OCI-LY3 (cell line): ENCODE measurements at regions not wholly inside any gene's neighbourhood (a gene's known extent, or its start where the extent isn't known, plus 50 kb on each side); places are given as distances from the start of the nearest gene placed in this dataset.

Experiments
- H2AFZ ChIP-seq: fragments of 200-600, 300-600 bp; shearing (Covaris generic); 2 replicates; pipeline ENCODE4 v1.6.0; 2014; ENCODE audit warnings: antibody characterized with exemption, low read depth, low read length
- H3K27ac ChIP-seq: fragments of 200-600, 300-600 bp; sonication (generic); 2 replicates; pipeline ENCODE4 v1.5.1; 2014; ENCODE audit warnings: mild to moderate bottlenecking, low read length, moderate library complexity, mixed read lengths
- H3K27me3 ChIP-seq: fragments of 200-600, 300-600 bp; sonication (generic); 2 replicates; pipeline ENCODE4 v1.6.1; 2014; ENCODE audit warnings: low read depth, low read length, mixed read lengths
- H3K36me3 ChIP-seq: fragments of 200-600, 300-600 bp; sonication (generic); replicated peaks from 2 replicates; pipeline ENCODE3; 2014; ENCODE audit warnings: low read depth, low read length, mixed read lengths
- H3K4me1 ChIP-seq: fragments of 300-600, 200-600 bp; sonication (generic); 2 replicates; pipeline ENCODE4 v1.6.1; 2014; ENCODE audit warnings: low read length, mixed read lengths
- H3K4me2 ChIP-seq: fragments of 200-600, 300-600 bp; sonication (generic); 2 replicates; pipeline ENCODE4 v1.6.1; 2014; ENCODE audit warnings: low read length, mixed read lengths
- H3K4me3 ChIP-seq: fragments of 300-600, 200-600 bp; sonication (generic); 2 replicates; pipeline ENCODE4 v1.5.1; 2014; ENCODE audit warnings: antibody characterized with exemption, mild to moderate bottlenecking, low read length, moderate library complexity
- H3K79me2 ChIP-seq: fragments of 300-600, 200-600 bp; shearing (Covaris generic); 2 replicates; pipeline ENCODE4 v1.6.1; 2014; ENCODE audit warnings: mild to moderate bottlenecking, low read length, mixed read lengths
- H3K9ac ChIP-seq: fragments of 300-600, 200-600 bp; shearing (Covaris generic); 2 replicates; pipeline ENCODE4 v1.6.0; 2014; ENCODE audit warnings: mild to moderate bottlenecking, low read length, moderate library complexity
- H3K9me3 ChIP-seq: fragments of 200-600, 300-600 bp; shearing (Covaris generic); 2 replicates; pipeline ENCODE4 v1.6.1; 2014; ENCODE audit warnings: low read length, mixed read lengths; ENCODE audit not compliant: insufficient read depth
- H4K20me1 ChIP-seq: fragments of 200-600, 300-600 bp; sonication (generic); 2 replicates; pipeline ENCODE4 v1.6.1; 2016; ENCODE audit warnings: low read length, mixed read lengths; ENCODE audit not compliant: insufficient read depth
- EZH2phosphoT487 ChIP-seq: fragments of 200-600 bp; shearing (Covaris generic); IDR thresholded peaks from 2 replicates; pipeline ENCODE4 v1.6.1; 2018; ENCODE audit warnings: antibody characterized with exemption, mixed run types, low read depth
- TF ChIP-seq, protein P1 (sequence below): fragments of 200-600, 300-600 bp; sonication (generic); IDR thresholded peaks from 2 replicates; pipeline ENCODE4 v1.5.1; 2014; ENCODE audit warnings: antibody characterized with exemption, low read length, low read depth

DNA sequence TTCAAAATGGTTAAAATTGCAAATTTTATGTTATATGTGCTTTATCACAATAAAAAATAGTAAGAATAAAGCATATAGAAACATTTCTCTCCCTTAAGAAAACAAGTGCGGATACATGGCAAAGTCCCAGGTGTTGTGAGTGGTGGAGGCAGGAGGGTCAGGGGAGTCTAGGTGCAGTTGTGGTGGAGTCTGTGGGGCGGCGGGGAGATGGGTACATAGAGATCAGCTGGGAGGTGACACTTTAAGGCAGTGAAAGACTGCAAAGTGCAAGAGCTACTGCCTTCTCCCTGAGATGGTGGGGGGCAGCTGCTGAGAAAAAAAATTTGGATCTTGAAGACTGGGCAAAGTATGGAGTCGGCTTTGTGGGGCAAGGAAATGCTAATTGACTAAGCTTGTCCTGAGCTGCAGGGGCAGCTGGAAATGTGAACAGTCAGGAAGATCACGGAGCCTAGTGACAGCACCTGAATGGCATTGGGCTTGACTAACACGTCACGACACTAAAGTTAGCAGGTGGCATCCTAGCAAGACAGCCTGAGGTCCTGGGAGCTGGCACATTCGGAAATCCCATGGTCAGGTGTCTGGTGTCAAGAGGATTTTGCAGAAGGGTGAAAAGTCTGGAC, 72.9 kb upstream of the IRS2 start:
- Histone ChIP-seq H3K4me2 (no peak overlapping the region), H3K4me3 (no peak overlapping the region), H3K27me3 (peaks cover 8% of the 10 kb centered on the region; the same call in 1 of the 2 replicates), H3K36me3 (no peaks in the 10 kb centered on the region), H3K9ac (no peak overlapping the region), H4K20me1 (no peaks in the 10 kb centered on the region), H3K4me1 (no peaks in the 10 kb centered on the region), H3K9me3 (no peaks in the 10 kb centered on the region; the same call in 1 of the 2 replicates), H3K27ac (no peak overlapping the region), H3K79me2 (no peaks in the 10 kb centered on the region), H2AFZ (no peak overlapping the region)
- TF ChIP-seq EZH2phosphoT487, result no peak
- TF ChIP-seq, protein P1, sequence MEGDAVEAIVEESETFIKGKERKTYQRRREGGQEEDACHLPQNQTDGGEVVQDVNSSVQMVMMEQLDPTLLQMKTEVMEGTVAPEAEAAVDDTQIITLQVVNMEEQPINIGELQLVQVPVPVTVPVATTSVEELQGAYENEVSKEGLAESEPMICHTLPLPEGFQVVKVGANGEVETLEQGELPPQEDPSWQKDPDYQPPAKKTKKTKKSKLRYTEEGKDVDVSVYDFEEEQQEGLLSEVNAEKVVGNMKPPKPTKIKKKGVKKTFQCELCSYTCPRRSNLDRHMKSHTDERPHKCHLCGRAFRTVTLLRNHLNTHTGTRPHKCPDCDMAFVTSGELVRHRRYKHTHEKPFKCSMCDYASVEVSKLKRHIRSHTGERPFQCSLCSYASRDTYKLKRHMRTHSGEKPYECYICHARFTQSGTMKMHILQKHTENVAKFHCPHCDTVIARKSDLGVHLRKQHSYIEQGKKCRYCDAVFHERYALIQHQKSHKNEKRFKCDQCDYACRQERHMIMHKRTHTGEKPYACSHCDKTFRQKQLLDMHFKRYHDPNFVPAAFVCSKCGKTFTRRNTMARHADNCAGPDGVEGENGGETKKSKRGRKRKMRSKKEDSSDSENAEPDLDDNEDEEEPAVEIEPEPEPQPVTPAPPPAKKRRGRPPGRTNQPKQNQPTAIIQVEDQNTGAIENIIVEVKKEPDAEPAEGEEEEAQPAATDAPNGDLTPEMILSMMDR, result no peak

DNA sequence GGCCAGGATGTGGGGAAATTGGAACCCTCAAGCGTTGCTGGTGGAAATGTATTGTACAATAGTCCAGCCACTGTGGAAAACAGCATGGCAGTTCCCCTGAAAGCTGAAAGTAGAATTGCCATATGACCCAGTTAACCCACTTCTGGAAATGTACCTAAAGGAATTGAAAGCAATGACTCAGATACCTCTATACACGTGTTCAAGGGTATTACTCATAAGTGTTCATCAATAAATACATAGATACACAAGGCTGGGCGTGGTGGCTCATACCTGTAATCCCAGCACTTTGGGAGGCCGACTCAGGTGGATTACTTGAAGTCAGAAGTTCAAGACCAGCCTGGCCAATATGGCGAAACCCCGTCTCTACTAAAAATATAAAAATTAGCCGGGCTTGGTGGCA, 71.9 kb upstream of the IRS2 start:
- Histone ChIP-seq H3K27me3 (peaks cover 7% of the 10 kb centered on the region; the same call in 1 of the 2 replicates), H3K9me3 (no peaks in the 10 kb centered on the region; the same call in 1 of the 2 replicates), H3K4me1 (no peaks in the 10 kb centered on the region), H2AFZ (no peak overlapping the region), H3K4me2 (no peak overlapping the region), H3K36me3 (no peaks in the 10 kb centered on the region), H3K4me3 (no peak overlapping the region), H3K27ac (no peak overlapping the region), H4K20me1 (no peaks in the 10 kb centered on the region), H3K9ac (no peak overlapping the region), H3K79me2 (no peaks in the 10 kb centered on the region)
- no peak for TF ChIP-seq EZH2phosphoT487
- TF ChIP-seq, protein P1, result no peak

DNA sequence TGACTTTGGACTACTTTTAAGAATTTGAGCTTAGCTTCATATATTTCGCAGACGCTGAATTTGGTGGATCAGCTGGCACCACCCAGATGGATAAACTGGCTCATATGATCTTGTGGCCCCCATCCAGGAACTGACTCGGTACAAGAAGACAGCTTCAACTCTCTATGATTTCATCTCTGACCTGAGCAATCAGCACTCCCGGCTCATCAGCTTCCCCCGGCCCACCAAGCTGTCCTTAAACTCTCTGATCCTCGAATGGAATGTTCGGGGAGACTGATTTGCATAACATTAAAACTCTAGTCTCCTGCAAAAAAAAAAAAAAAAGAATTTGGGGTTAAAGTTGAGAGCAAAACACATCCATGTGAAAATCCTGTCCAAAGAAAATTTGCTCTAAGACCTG, 71.4 kb upstream of the IRS2 start:
- Histone ChIP-seq H3K9me3 (no peaks in the 10 kb centered on the region; the same call in 1 of the 2 replicates), H3K36me3 (no peaks in the 10 kb centered on the region), H3K27me3 (peaks cover 4% of the 10 kb centered on the region; the same call in 1 of the 2 replicates), H4K20me1 (no peaks in the 10 kb centered on the region), H2AFZ (no peak overlapping the region), H3K4me3 (no peak overlapping the region), H3K4me1 (no peaks in the 10 kb centered on the region), H3K79me2 (no peaks in the 10 kb centered on the region), H3K4me2 (no peak overlapping the region), H3K9ac (no peak overlapping the region), H3K27ac (no peak overlapping the region)
- TF ChIP-seq, protein P1, result no peak
- TF ChIP-seq EZH2phosphoT487, result no peak

DNA sequence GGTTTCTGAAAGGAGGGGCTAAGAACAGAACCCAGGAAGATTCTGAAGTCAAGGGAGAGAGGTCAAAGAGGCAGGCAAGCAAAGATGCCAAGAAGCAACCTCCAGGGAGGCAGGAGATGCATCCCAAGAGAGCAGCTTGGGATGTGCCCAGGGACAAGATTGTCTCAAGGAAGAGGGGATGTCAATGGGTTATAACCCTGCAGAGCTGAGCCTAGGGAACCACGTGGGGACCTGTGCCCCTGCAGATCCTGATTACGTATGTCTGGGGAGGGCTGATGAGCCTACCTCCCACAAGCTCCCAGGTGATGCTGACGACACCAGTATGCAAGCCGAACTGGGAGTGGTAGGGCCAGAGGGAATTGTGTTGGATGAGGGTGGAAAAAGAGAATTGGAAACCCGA, 70.9 kb upstream of the IRS2 start:
- H4K20me1 ChIP-seq, result no peaks in the 10 kb centered on the region
- H3K27me3 ChIP-seq, result 0 out of 2 replicates have a peak, but pooled peaks cover 4% of the 10 kb centered on the region
- H3K4me3 ChIP-seq, result no peak overlapping the region
- no peak overlapping the region for H3K4me2 ChIP-seq
- H2AFZ ChIP-seq, result no peak overlapping the region
- no peaks in the 10 kb centered on the region for H3K9me3 ChIP-seq
- no peak overlapping the region for H3K9ac ChIP-seq
- no peaks in the 10 kb centered on the region for H3K79me2 ChIP-seq
- no peak overlapping the region for H3K27ac ChIP-seq
- H3K4me1 ChIP-seq, result no peaks in the 10 kb centered on the region
- TF ChIP-seq, protein P1, result no peak
- no peak for TF ChIP-seq EZH2phosphoT487
- no peaks in the 10 kb centered on the region for H3K36me3 ChIP-seq
